Neural cell (in vitro differentiated cells): ENCODE measurements at regions not wholly inside any gene's neighbourhood (a gene's known extent, or its start where the extent isn't known, plus 50 kb on each side); places are given as distances from the start of the nearest gene placed in this dataset.

Source experiments
- H2AFZ ChIP-seq: fragments of 200-600, 300-800 bp; sonication (generic), shearing (Covaris generic); 2 replicates; pipeline ENCODE4 v1.6.0; 2014; ENCODE audit warnings: low read depth, mild to moderate bottlenecking, antibody characterized with exemption, low read length, moderate library complexity
- H3F3A ChIP-seq: fragments of 200-600 bp; shearing (Covaris generic); 2 replicates; pipeline ENCODE4 v1.6.1; 2016; ENCODE audit warnings: mild to moderate bottlenecking, moderate library complexity, mixed read lengths, antibody characterized with exemption, low read length; ENCODE audit not compliant: insufficient read depth, poor library complexity, severe bottlenecking
- H3K27ac ChIP-seq: fragments of 200-600, 300-800 bp; sonication (generic), shearing (Covaris generic); 2 replicates; pipeline ENCODE4 v1.5.1; 2014; ENCODE audit warnings: mild to moderate bottlenecking, low read length, moderate library complexity
- H3K27me3 ChIP-seq: fragments of 300-800, 200-600 bp; sonication (generic), shearing (Covaris generic); 2 replicates; pipeline ENCODE4 v1.6.0; 2014; ENCODE audit warnings: mild to moderate bottlenecking, low read depth, low read length, moderate library complexity; ENCODE audit not compliant: insufficient read depth
- H3K36me3 ChIP-seq: fragments of 300-800, 200-600 bp; sonication (generic), shearing (Covaris generic); 2 replicates; pipeline ENCODE4 v1.5.1; 2014; ENCODE audit warnings: mild to moderate bottlenecking, antibody characterized with exemption, low read length, moderate library complexity; ENCODE audit not compliant: insufficient read depth
- H3K4me2 ChIP-seq: fragments of 300-800, 200-600 bp; sonication (generic), shearing (Covaris generic); 2 replicates; pipeline ENCODE4 v1.6.0; 2014; ENCODE audit warnings: mild to moderate bottlenecking, low read length
- H3K4me3 ChIP-seq: fragments of 300-800, 200-600 bp; sonication (generic), shearing (Covaris generic); 2 replicates; pipeline ENCODE4 v1.5.1; 2014; ENCODE audit warnings: mild to moderate bottlenecking, low read length, moderate library complexity
- H3K79me2 ChIP-seq: fragments of 200-600 bp; shearing (Covaris generic); replicated peaks from 2 replicates; pipeline ENCODE4 v1.6.0; 2014; ENCODE audit warnings: mild to moderate bottlenecking, low read length, moderate library complexity; ENCODE audit not compliant: insufficient read depth
- H3K9ac ChIP-seq: fragments of 300-800, 200-600 bp; sonication (generic), shearing (Covaris generic); 2 replicates; pipeline ENCODE4 v1.6.1; 2016; ENCODE audit warnings: mild to moderate bottlenecking, low read length, mixed read lengths
- H3K9me2 ChIP-seq: fragments of 200-600 bp; shearing (Covaris generic); 2 replicates; pipeline ENCODE4 v1.6.1; 2016; ENCODE audit warnings: mild to moderate bottlenecking, low read length, mixed read lengths; ENCODE audit not compliant: insufficient read depth
- H3K9me3 ChIP-seq: fragments of 200-600, 300-800 bp; sonication (generic), shearing (Covaris generic); 2 replicates; pipeline ENCODE4 v1.6.1; 2016; ENCODE audit warnings: mild to moderate bottlenecking, mixed run types, low read length, moderate library complexity, mixed read lengths
- H4K20me1 ChIP-seq: fragments of 200-600 bp; shearing (Covaris generic); 2 replicates; pipeline ENCODE4 v1.6.1; 2016; ENCODE audit warnings: mild to moderate bottlenecking, mixed run types; ENCODE audit not compliant: insufficient read depth
- CTCF ChIP-seq: fragments of 450-650 bp; IDR thresholded peaks from 2 replicates; pipeline ENCODE4 v1.5.1; 2014; ENCODE audit warnings: antibody characterized with exemption, mild to moderate bottlenecking, moderate library complexity; ENCODE audit not compliant: poor library complexity, severe bottlenecking
- EP300 ChIP-seq: fragments of 450-650 bp; conservative IDR thresholded peaks from 2 replicates; pipeline ENCODE4 v1.6.1; 2014; ENCODE audit warnings: antibody characterized with exemption, mild to moderate bottlenecking, moderate library complexity; ENCODE audit not compliant: poor library complexity, severe bottlenecking
- EZH2 ChIP-seq: fragments of 200-600, 300-800 bp; shearing (Covaris generic), sonication (generic); IDR thresholded peaks from 2 replicates; pipeline ENCODE4 v1.6.1; 2014; ENCODE audit warnings: antibody characterized with exemption, low read length, borderline replicate concordance, mild to moderate bottlenecking; ENCODE audit not compliant: insufficient read depth, poor library complexity, severe bottlenecking
- MXI1 ChIP-seq: fragments of 450-650 bp; conservative IDR thresholded peaks from 2 replicates; pipeline ENCODE4 v1.6.1; 2014; ENCODE audit warnings: antibody characterized with exemption, mild to moderate bottlenecking; ENCODE audit not compliant: poor library complexity, severe bottlenecking
- POLR2AphosphoS5 ChIP-seq: IDR thresholded peaks from 2 replicates; pipeline ENCODE4 v1.6.1; 2012
- RAD21 ChIP-seq: fragments of 450-650 bp; conservative IDR thresholded peaks from 2 replicates; pipeline ENCODE4 v1.6.1; 2014; ENCODE audit warnings: antibody characterized with exemption, mild to moderate bottlenecking, moderate library complexity
- SMC3 ChIP-seq: fragments of 450-650 bp; conservative IDR thresholded peaks from 2 replicates; pipeline ENCODE4 v1.6.1; 2014; ENCODE audit warnings: antibody characterized with exemption, mild to moderate bottlenecking, moderate library complexity; ENCODE audit not compliant: poor library complexity
- TAF1 ChIP-seq: IDR thresholded peaks from 2 replicates; pipeline ENCODE4 v1.6.1; 2012; ENCODE audit warnings: low read depth
- TF ChIP-seq, protein P1 (sequence below): IDR thresholded peaks from 2 replicates; pipeline ENCODE4 v1.6.1; 2012; ENCODE audit warnings: borderline replicate concordance

DNA sequence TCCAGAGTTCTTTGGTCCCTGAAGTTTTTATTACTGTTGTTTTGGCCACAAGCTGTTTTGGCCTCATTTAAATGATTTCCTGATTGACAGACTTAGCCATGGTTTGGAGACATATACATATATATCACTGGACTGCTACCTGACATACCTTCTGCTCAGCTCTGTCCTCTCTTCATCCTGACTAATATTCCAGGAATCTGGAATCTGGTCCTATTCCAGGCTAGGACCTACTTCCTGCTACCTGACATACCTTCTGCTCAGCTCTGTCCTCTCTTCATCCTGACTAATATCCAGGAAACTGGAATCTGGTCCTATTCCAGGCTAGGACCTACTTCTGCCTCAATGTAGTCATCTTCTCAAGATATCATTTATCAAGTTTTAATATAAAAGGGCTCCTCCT is 724.4 kb upstream of the ROBO1 start:
- H3K9ac ChIP-seq = no peak overlapping the region
- no peaks in the 10 kb centered on the region for H3K9me3 ChIP-seq

GRCh38 chr3:80472961-80473360 is 705.2 kb upstream of the ROBO1 start:
- H4K20me1 ChIP-seq = no peaks in the 10 kb centered on the region
- H3K9ac ChIP-seq = no peak overlapping the region
- H3K36me3 ChIP-seq = no peaks in the 10 kb centered on the region
- no peak overlapping the region for H3K27ac ChIP-seq
- no peaks in the 10 kb centered on the region for H3K9me2 ChIP-seq
- no peak overlapping the region for H2AFZ ChIP-seq
- no peaks in the 10 kb centered on the region for H3K9me3 ChIP-seq
- no peak for TF ChIP-seq RAD21
- TF ChIP-seq MXI1 = no peak
- TF ChIP-seq POLR2AphosphoS5 = no peak
- TF ChIP-seq CTCF = no peak
- no peak for TF ChIP-seq TAF1
- TF ChIP-seq EP300 = no peak
- no peak for TF ChIP-seq EZH2
- TF ChIP-seq SMC3 = no peak
- TF ChIP-seq, protein P1, sequence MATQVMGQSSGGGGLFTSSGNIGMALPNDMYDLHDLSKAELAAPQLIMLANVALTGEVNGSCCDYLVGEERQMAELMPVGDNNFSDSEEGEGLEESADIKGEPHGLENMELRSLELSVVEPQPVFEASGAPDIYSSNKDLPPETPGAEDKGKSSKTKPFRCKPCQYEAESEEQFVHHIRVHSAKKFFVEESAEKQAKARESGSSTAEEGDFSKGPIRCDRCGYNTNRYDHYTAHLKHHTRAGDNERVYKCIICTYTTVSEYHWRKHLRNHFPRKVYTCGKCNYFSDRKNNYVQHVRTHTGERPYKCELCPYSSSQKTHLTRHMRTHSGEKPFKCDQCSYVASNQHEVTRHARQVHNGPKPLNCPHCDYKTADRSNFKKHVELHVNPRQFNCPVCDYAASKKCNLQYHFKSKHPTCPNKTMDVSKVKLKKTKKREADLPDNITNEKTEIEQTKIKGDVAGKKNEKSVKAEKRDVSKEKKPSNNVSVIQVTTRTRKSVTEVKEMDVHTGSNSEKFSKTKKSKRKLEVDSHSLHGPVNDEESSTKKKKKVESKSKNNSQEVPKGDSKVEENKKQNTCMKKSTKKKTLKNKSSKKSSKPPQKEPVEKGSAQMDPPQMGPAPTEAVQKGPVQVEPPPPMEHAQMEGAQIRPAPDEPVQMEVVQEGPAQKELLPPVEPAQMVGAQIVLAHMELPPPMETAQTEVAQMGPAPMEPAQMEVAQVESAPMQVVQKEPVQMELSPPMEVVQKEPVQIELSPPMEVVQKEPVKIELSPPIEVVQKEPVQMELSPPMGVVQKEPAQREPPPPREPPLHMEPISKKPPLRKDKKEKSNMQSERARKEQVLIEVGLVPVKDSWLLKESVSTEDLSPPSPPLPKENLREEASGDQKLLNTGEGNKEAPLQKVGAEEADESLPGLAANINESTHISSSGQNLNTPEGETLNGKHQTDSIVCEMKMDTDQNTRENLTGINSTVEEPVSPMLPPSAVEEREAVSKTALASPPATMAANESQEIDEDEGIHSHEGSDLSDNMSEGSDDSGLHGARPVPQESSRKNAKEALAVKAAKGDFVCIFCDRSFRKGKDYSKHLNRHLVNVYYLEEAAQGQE = no peak
- H3K4me2 ChIP-seq = no peak overlapping the region
- H3K79me2 ChIP-seq = no peaks in the 10 kb centered on the region
- H3K4me3 ChIP-seq = no peak overlapping the region
- no peaks in the 10 kb centered on the region for H3K27me3 ChIP-seq
- no peaks in the 10 kb centered on the region for H3F3A ChIP-seq

More for the DNA sequence above, 724.4 kb upstream of the ROBO1 start:
- Histone ChIP-seq H3K9me2 (no peaks in the 10 kb centered on the region), H3K27me3 (no peaks in the 10 kb centered on the region), H3K4me2 (no peak overlapping the region), H3K79me2 (no peaks in the 10 kb centered on the region), H4K20me1 (no peaks in the 10 kb centered on the region), H3F3A (no peaks in the 10 kb centered on the region), H3K4me3 (no peak overlapping the region), H3K27ac (no peak overlapping the region), H3K36me3 (no peaks in the 10 kb centered on the region), H2AFZ (no peak overlapping the region)
- TF ChIP-seq CTCF (no peak), SMC3 (no peak), EZH2 (no peak), EP300 (no peak), POLR2AphosphoS5 (no peak), RAD21 (no peak), MXI1 (no peak), TAF1 (no peak)
- TF ChIP-seq, protein P1 = no peak
